ENCODE measurements at regions not wholly inside any gene's neighbourhood (a gene's known extent, or its start where the extent isn't known, plus 50 kb on each side); places are given as distances from the start of the nearest gene placed in this dataset.
A peak's percentile ranks its signal among the peaks of the same experiment; 100 is the strongest.

DNA sequence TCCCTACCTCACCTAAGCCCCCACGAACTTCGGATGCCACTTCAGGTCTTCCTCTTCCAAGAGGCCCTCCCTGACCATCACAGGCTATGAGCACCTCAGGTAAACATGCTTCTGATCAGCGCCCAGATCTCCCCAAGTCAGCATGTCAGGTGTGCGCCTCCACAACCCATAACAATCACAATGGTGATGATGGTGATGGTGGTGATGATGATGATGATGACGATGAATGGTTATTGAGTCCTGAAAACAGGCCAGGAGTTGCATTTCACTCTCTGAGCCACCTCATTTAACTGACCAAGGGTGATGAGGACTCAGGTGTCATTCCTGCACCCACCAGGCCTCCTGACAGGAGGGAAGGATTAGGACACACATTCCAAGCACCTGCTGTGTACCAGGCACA, 426.6 kb upstream of the SULF2 start:
- Histone ChIP-seq H3K27ac (no peak overlapping the region), H3K9me3 (ENCODE audit: severe bottlenecking) (no peaks in the 10 kb centered on the region), H3K36me3 (no peaks in the 10 kb centered on the region), H3K27me3 (ENCODE audit: insufficient read depth, low read depth, severe bottlenecking) (no peaks in the 10 kb centered on the region), H3K4me3 (ENCODE audit: low read depth, low read length) (no peak overlapping the region)
- no peak for DNase-seq
- TF ChIP-seq CTCF (IDR thresholded peaks at IDR 0.05; ENCODE audit: low read depth, low read length) = no peak

- H3K9me3 ChIP-seq (ENCODE audit: severe bottlenecking) = no peaks in the 10 kb centered on the region
- DNase-seq = no peak
- no peaks in the 10 kb centered on the region for H3K27me3 ChIP-seq (ENCODE audit: insufficient read depth, low read depth, severe bottlenecking)
- TF ChIP-seq CTCF (IDR thresholded peaks at IDR 0.05; ENCODE audit: low read depth, low read length) = no peak
- H3K36me3 ChIP-seq = no peaks in the 10 kb centered on the region
- H3K4me3 ChIP-seq (ENCODE audit: low read depth, low read length) = no peak overlapping the region
- no peak overlapping the region; the same call in 1 of the 2 replicates for H3K27ac ChIP-seq
These were observed 426.0 kb upstream of the SULF2 start for GRCh38 chr20:48211238-48211637.

- DNase-seq = peak; percentile 40
- H3K36me3 ChIP-seq = no peaks in the 10 kb centered on the region
- TF ChIP-seq CTCF (IDR thresholded peaks at IDR 0.05; ENCODE audit: low read depth, low read length) = no peak
- no peaks in the 10 kb centered on the region for H3K27me3 ChIP-seq (ENCODE audit: insufficient read depth, low read depth, severe bottlenecking)
- H3K27ac ChIP-seq = no peak overlapping the region
- H3K9me3 ChIP-seq (ENCODE audit: severe bottlenecking) = no peaks in the 10 kb centered on the region
- H3K4me3 ChIP-seq (ENCODE audit: low read depth, low read length) = no peak overlapping the region
These were observed 425.1 kb upstream of the SULF2 start for GRCh38 chr20:48210111-48211027.

DNA sequence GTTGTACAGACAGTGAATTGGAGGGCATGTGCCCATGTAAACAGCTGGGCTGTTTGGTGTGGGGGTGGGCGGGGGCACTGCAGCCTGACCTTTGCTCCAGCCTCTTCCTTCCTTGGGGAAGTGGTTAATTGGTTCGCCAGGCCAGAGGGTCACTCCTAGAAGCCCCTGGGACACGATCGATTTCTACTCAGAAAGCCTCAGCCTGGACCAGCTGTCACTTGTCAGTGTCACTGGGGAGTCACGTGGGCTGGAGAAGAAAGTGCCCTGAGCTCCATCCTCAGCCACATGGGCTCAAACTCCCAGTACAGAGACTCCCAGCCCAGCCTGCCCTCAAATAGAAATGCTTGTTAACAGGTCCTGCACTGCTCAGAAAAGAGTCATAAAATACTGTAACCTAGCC, 423.8 kb upstream of the SULF2 start:
- H3K4me3 ChIP-seq (ENCODE audit: low read depth, low read length) = no peak overlapping the region
- H3K27ac ChIP-seq = peak overlapping the region; percentile 20
- no peaks in the 10 kb centered on the region for H3K9me3 ChIP-seq (ENCODE audit: severe bottlenecking)
- TF ChIP-seq CTCF (IDR thresholded peaks at IDR 0.05; ENCODE audit: low read depth, low read length) = no peak
- H3K36me3 ChIP-seq = no peaks in the 10 kb centered on the region
- no peaks in the 10 kb centered on the region for H3K27me3 ChIP-seq (ENCODE audit: insufficient read depth, low read depth, severe bottlenecking)
- peak; percentile 88 for DNase-seq

- Histone ChIP-seq H3K9me3 (ENCODE audit: severe bottlenecking) (no peaks in the 10 kb centered on the region), H3K4me3 (ENCODE audit: low read depth, low read length) (no peak overlapping the region), H3K36me3 (no peaks in the 10 kb centered on the region), H3K27me3 (ENCODE audit: insufficient read depth, low read depth, severe bottlenecking) (no peaks in the 10 kb centered on the region), H3K27ac (no peak overlapping the region)
- no peak for DNase-seq
- no peak for TF ChIP-seq CTCF (IDR thresholded peaks at IDR 0.05; ENCODE audit: low read depth, low read length)
These were observed 422.9 kb upstream of the SULF2 start for GRCh38 chr20:48208176-48208575.

All from WERI-Rb-1 (cell line).